ENCODE measurements at regions not wholly inside any gene's neighbourhood (a gene's known extent, or its start where the extent isn't known, plus 50 kb on each side); places are given as distances from the start of the nearest gene placed in this dataset.
"Not testable (repeated sequence)": the region's sequence is repeated elsewhere in the genome, so short reads cannot be mapped to it uniquely, and the experiment has no call there.

DNA sequence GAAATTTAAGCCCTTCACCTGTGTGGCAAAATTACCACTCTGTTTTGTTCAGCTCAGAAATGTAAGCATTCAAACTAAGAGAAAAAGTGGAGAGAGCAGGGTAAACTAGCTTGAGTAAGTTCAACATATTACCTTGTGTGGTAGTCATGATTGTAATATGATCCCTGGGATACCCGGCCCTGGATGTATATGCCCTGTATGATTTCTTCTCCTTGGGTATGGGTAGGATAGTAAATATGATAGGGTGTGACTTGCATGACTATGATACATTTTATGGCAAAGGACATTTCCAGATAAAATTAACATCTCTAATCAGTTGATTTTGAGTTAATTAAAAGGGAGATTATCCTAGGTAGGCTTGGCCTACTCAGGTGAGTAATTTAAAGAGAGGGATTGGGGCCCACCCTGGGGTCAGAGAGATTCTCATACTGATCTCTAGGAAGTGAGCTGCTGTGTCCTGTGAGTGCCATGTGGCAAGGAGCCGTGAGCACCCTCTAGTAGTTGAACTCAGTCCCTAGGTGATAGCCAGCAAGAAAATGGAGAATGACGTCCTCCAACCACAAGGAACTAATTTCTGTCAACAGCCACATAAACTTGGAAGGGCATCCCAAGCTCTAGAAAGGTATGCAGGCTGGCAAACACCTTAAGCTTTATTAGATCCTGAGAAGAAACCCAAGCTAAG, 62.2 kb upstream of the ANXA1 start:
- DNase-seq (ENCODE audit: low spot score) (no peak), ATAC-seq (ENCODE audit: insufficient number of reproducible peaks, low FRiP score, low read depth) (no peak)
- TF ChIP-seq, protein P1, sequence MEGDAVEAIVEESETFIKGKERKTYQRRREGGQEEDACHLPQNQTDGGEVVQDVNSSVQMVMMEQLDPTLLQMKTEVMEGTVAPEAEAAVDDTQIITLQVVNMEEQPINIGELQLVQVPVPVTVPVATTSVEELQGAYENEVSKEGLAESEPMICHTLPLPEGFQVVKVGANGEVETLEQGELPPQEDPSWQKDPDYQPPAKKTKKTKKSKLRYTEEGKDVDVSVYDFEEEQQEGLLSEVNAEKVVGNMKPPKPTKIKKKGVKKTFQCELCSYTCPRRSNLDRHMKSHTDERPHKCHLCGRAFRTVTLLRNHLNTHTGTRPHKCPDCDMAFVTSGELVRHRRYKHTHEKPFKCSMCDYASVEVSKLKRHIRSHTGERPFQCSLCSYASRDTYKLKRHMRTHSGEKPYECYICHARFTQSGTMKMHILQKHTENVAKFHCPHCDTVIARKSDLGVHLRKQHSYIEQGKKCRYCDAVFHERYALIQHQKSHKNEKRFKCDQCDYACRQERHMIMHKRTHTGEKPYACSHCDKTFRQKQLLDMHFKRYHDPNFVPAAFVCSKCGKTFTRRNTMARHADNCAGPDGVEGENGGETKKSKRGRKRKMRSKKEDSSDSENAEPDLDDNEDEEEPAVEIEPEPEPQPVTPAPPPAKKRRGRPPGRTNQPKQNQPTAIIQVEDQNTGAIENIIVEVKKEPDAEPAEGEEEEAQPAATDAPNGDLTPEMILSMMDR (IDR thresholded peaks at IDR 0.05) = no peak
- Histone ChIP-seq H3K36me3 (no peaks in the 10 kb centered on the region), H3K4me3 (no peak overlapping the region), H3K9me3 (no peaks in the 10 kb centered on the region), H3K4me1 (ENCODE audit: control insufficient read depth in 1 of 2, low read depth in 2 of 2) (peaks cover 5 to 11% of the 10 kb centered on the region in 2 donors), H3K27ac (no peak overlapping the region), H3K27me3 (replicated peaks; ENCODE audit: insufficient read depth) (no peaks in the 10 kb centered on the region)

DNA sequence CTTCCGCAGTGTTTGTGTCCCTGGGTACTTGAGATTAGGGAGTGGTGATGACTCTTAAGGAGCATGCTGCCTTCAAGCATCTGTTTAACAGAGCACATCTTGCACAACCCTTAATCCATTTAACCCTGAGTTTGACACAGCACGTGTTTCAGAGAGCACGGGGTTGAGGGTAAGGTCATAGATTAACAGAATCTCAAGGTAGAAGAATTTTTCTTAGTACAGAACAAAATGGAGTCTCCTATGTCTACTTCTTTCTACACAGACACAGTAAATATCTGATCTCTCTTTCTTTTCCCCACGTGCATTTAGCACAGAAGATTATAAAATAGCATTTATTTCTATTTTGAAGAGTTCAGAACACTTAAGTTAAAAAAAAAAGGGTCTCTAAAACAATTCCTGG, 63.8 kb upstream of the ANXA1 start:
- H3K9me3 ChIP-seq; H3K4me3 ChIP-seq; H3K36me3 ChIP-seq; DNase-seq (ENCODE audit: low spot score); H3K27ac ChIP-seq; H3K27me3 ChIP-seq (replicated peaks; ENCODE audit: insufficient read depth); H3K4me1 ChIP-seq (ENCODE audit: control insufficient read depth in 1 of 2, low read depth in 2 of 2); ATAC-seq (ENCODE audit: insufficient number of reproducible peaks, low FRiP score, low read depth): not testable (repeated sequence)

DNA sequence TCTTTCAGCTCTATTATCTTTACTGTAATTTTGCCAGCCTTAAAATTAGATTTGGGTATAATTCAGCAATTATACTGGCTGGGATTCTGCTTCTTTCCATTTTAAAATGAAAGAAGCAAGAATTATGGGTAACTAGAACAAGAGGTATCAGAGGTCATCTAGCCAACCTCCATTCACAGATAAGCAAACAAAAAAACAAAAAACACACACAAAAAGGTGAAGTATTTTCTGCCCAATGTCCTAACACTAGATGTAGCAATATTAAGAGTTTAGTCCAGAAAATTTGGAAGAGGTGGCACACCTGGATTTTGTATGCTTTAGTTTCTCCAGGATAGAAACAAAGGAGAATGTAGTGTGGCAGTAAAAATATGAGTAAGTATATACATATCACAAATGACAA, 68.1 kb upstream of the ANXA1 start:
- H3K4me3 ChIP-seq = no peak overlapping the region
- H3K36me3 ChIP-seq = no peaks in the 10 kb centered on the region
- H3K27me3 ChIP-seq (replicated peaks; ENCODE audit: insufficient read depth) = no peaks in the 10 kb centered on the region
- ATAC-seq (ENCODE audit: insufficient number of reproducible peaks, low FRiP score, low read depth) = no peak
- TF ChIP-seq, protein P1 (IDR thresholded peaks at IDR 0.05) = no peak
- peaks cover 12 to 25% of the 10 kb centered on the region in 2 donors for H3K4me1 ChIP-seq (ENCODE audit: control insufficient read depth in 1 of 2, low read depth in 2 of 2)
- no peak for DNase-seq (ENCODE audit: low spot score)
- H3K27ac ChIP-seq = no peak overlapping the region
- H3K9me3 ChIP-seq = no peaks in the 10 kb centered on the region

DNA sequence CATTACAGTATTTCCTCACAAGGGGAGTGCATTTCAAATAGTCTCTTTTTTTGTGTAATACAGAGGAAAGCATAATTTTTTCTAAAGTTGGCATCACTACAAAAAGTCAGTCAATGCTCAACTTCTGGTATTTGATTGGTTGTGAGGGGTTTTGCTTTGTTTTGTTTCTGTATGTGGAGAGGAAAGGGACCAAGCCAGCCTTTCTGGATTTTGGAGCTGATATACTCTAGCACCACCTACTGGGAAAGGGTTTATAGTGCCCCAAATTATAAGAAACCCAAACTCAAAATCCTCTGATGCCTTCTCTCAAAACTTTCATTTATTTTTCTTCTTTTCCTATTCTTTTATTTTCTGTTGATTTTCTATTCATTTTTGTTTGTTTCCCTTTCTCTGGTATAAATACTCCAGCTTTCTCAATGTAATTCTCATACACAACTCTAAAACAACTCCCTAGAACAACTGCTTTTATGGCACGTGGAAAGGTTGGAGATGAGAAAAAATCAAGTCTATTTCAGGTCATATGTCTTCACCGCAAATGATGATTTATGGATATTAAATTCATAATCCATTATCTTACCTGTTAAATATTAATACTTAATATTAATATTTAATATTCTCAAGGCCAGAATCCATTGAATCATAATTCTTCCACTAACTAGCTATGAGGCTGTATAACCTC, 69.5 kb upstream of the ANXA1 start:
- TF ChIP-seq, protein P1 (IDR thresholded peaks at IDR 0.05) = peak; percentile 79
- H3K27me3 ChIP-seq (replicated peaks; ENCODE audit: insufficient read depth) = no peaks in the 10 kb centered on the region
- H3K9me3 ChIP-seq = no peaks in the 10 kb centered on the region
- peak; percentile 71 for ATAC-seq (ENCODE audit: insufficient number of reproducible peaks, low FRiP score, low read depth)
- no peaks in the 10 kb centered on the region for H3K36me3 ChIP-seq
- peak overlapping the region; percentile 27 for H3K4me3 ChIP-seq
- H3K27ac ChIP-seq = no peak overlapping the region
- H3K4me1 ChIP-seq (ENCODE audit: control insufficient read depth in 1 of 2, low read depth in 2 of 2) = peaks cover 12 to 25% of the 10 kb centered on the region in 2 donors
- DNase-seq (ENCODE audit: low spot score) = no peak

DNA sequence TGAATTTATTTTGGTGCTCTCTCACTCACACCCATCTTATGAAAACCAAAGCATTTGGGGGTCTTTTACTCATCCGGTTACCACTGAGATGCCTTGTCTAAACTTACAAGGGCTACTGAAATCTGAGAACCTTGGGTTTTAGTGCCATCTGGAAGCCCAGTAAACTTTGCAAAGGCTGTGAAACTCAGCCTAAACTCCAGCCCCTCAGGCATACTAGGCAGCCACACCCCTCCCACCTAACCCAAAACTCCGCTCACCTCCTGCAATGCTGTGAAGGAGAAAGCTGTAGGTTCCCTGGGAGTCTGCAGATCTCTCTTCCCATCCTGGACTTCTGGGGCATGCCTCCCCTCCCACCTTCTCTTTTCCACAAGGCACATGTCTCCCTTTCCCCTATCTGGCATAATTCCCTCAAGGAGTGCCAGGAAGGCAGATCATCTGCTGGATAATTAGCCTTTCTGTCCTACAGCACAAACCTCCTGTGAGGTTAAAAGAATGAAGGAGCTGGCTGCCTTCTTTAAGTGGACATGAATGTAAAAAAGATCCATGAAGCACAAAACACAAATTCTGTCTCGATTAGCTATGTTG, 71.5 kb upstream of the ANXA1 start:
- no peaks in the 10 kb centered on the region for H3K36me3 ChIP-seq
- no peaks in the 10 kb centered on the region for H3K27me3 ChIP-seq (replicated peaks; ENCODE audit: insufficient read depth)
- peak overlapping the region in 1 of 2 donors; percentile 3 for H3K27ac ChIP-seq
- no peak overlapping the region for H3K4me3 ChIP-seq
- TF ChIP-seq, protein P1 (IDR thresholded peaks at IDR 0.05) = no peak
- H3K9me3 ChIP-seq = no peaks in the 10 kb centered on the region
- H3K4me1 ChIP-seq (ENCODE audit: control insufficient read depth in 1 of 2, low read depth in 2 of 2) = peaks cover 12 to 25% of the 10 kb centered on the region in 2 donors
- ATAC-seq (ENCODE audit: insufficient number of reproducible peaks, low FRiP score, low read depth) (no peak), DNase-seq (ENCODE audit: low spot score) (no peak)

Measured in thoracic aorta (tissue), 2 donors.